OCI-LY1 (cell line): ENCODE measurements at regions not wholly inside any gene's neighbourhood (a gene's known extent, or its start where the extent isn't known, plus 50 kb on each side); places are given as distances from the start of the nearest gene placed in this dataset.

Source experiments
- H2AFZ ChIP-seq: fragments of 200-600 bp; sonication (generic), shearing (Covaris generic); 2 replicates; pipeline ENCODE4 v1.6.0; 2014; ENCODE audit warnings: antibody characterized with exemption, mild to moderate bottlenecking, low read length
- H3F3A ChIP-seq: fragments of 200-600 bp; sonication (generic), shearing (Covaris generic); 2 replicates; pipeline ENCODE4 v1.6.0; 2014; ENCODE audit warnings: mild to moderate bottlenecking, antibody characterized with exemption, low read length, moderate library complexity; ENCODE audit not compliant: insufficient read depth
- H3K27ac ChIP-seq: fragments of 200-600 bp; sonication (generic); 2 replicates; pipeline ENCODE4 v1.5.1; 2014; ENCODE audit warnings: low read length, mixed run types, mild to moderate bottlenecking, low read depth; ENCODE audit not compliant: poor library complexity, severe bottlenecking
- H3K27me3 ChIP-seq: fragments of 200-600 bp; sonication (generic); 2 replicates; pipeline ENCODE4 v1.6.0; 2014; ENCODE audit warnings: antibody characterized with exemption, mild to moderate bottlenecking, low read length, moderate library complexity; ENCODE audit not compliant: insufficient read depth
- H3K36me3 ChIP-seq: fragments of 200-600 bp; sonication (generic); 2 replicates; pipeline ENCODE4 v1.6.1; 2014; ENCODE audit warnings: mild to moderate bottlenecking, antibody characterized with exemption, low read length, moderate library complexity, mixed read lengths; ENCODE audit not compliant: insufficient read depth
- H3K4me1 ChIP-seq: fragments of 200-600 bp; sonication (generic); 2 replicates; pipeline ENCODE4 v1.5.1; 2014; ENCODE audit warnings: mild to moderate bottlenecking, low read length, moderate library complexity; ENCODE audit not compliant: insufficient read depth, severe bottlenecking
- H3K4me2 ChIP-seq: fragments of 200-600 bp; sonication (generic), shearing (Covaris generic); 2 replicates; pipeline ENCODE4 v1.6.1; 2014; ENCODE audit warnings: low read length
- H3K4me3 ChIP-seq: fragments of 200-600 bp; sonication (generic); 2 replicates; pipeline ENCODE4 v1.5.1; 2014; ENCODE audit warnings: low read length, low read depth, mild to moderate bottlenecking, mixed read lengths; ENCODE audit not compliant: poor library complexity, severe bottlenecking
- H3K79me2 ChIP-seq: fragments of 200-600 bp; shearing (Covaris generic); 2 replicates; pipeline ENCODE4 v1.6.1; 2016; ENCODE audit warnings: mixed run types, low read length, mixed read lengths; ENCODE audit not compliant: insufficient read depth
- H3K9ac ChIP-seq: fragments of 200-600 bp; sonication (generic), shearing (Covaris generic); 2 replicates; pipeline ENCODE4 v1.6.1; 2014; ENCODE audit warnings: mild to moderate bottlenecking, low read length, mixed read lengths
- H3K9me2 ChIP-seq: fragments of 200-600 bp; sonication (generic), shearing (Covaris generic); 2 replicates; pipeline ENCODE4 v1.6.1; 2014; ENCODE audit warnings: low read depth, mild to moderate bottlenecking, low read length, mixed read lengths
- H3K9me3 ChIP-seq: fragments of 200-600 bp; shearing (Covaris generic); 2 replicates; pipeline ENCODE4 v1.6.1; 2014; ENCODE audit warnings: low read length, mixed read lengths
- H4K20me1 ChIP-seq: fragments of 200-600 bp; sonication (generic), shearing (Covaris generic); 2 replicates; pipeline ENCODE4 v1.6.0; 2016; ENCODE audit warnings: mild to moderate bottlenecking, low read length; ENCODE audit not compliant: insufficient read depth
- EZH2 ChIP-seq: fragments of 200-600 bp; sonication (generic), shearing (Covaris generic); IDR thresholded peaks from 2 replicates; pipeline ENCODE4 v1.8.0; 2017; ENCODE audit warnings: borderline replicate concordance, mixed run types, mild to moderate bottlenecking, antibody characterized with exemption, low read length, moderate library complexity, mixed read lengths
- TF ChIP-seq, protein P1 (sequence below): fragments of 200-600 bp; sonication (generic), shearing (Covaris generic); IDR thresholded peaks from 2 replicates; pipeline ENCODE4 v1.5.1; 2017; ENCODE audit warnings: mild to moderate bottlenecking, antibody characterized with exemption, low read length, moderate library complexity, mixed read lengths

DNA sequence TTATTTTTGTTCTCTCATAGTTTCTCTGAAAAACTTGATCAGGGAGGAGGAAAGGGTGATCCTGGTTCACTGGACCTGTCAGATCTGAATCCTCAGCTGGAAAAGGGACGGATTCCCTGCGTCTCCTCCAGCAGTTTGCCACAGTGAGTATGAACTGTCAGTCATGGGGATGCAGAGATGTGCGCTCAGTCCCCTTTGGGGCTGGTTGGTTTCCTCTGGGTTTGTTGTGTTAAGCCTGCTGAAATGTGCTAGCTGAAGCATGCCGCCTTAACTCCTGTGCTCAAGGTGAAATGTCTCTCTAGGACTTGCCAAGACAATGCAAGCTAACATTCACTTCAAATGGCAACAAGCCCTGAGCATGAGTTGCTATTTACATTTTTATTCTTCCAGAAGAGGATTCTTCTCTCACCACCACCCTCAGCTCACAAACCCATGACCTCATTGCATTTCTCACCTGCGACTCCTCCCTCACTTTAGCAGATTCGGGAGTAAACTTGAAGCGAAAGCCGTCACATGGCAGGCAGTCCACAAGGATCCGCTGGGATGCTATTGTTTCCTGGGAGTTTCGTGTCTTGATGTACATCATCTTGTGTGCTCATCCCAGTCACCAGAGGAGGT lies 192.9 kb upstream of the FZD8 start:
- Histone ChIP-seq H3K4me1 (no peaks in the 10 kb centered on the region), H3F3A (no peaks in the 10 kb centered on the region)
- no peak for TF ChIP-seq EZH2
- TF ChIP-seq, protein P1, sequence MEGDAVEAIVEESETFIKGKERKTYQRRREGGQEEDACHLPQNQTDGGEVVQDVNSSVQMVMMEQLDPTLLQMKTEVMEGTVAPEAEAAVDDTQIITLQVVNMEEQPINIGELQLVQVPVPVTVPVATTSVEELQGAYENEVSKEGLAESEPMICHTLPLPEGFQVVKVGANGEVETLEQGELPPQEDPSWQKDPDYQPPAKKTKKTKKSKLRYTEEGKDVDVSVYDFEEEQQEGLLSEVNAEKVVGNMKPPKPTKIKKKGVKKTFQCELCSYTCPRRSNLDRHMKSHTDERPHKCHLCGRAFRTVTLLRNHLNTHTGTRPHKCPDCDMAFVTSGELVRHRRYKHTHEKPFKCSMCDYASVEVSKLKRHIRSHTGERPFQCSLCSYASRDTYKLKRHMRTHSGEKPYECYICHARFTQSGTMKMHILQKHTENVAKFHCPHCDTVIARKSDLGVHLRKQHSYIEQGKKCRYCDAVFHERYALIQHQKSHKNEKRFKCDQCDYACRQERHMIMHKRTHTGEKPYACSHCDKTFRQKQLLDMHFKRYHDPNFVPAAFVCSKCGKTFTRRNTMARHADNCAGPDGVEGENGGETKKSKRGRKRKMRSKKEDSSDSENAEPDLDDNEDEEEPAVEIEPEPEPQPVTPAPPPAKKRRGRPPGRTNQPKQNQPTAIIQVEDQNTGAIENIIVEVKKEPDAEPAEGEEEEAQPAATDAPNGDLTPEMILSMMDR = no peak

DNA sequence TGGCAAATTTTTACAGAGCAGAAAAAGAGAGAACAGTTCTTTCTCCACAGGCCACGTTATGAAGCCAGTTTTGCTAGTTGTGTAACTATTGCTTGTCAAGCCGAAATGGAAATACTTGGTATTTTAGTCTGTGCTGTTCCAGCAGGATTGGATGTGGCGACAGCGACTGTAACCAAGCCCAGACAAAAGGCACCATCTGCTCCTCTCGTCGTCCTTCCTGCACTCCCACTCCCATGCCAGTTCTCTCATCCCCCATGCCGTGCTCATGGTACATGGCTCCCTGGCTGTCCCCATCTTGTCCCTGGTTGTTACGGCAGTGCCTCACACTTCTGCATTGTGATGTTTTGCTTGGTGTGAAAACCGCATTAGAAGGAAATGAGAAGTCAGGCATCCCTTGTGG lies 185.7 kb upstream of the FZD8 start:
- Histone ChIP-seq H3K4me2 (no peak overlapping the region), H3K9ac (no peak overlapping the region), H3K36me3 (no peaks in the 10 kb centered on the region), H3K27ac (no peak overlapping the region), H3K4me3 (no peak overlapping the region), H3K79me2 (no peaks in the 10 kb centered on the region), H3K9me3 (no peaks in the 10 kb centered on the region), H3F3A (no peaks in the 10 kb centered on the region), H3K4me1 (peaks cover 2% of the 10 kb centered on the region), H3K9me2 (no peaks in the 10 kb centered on the region), H3K27me3 (no peaks in the 10 kb centered on the region), H2AFZ (no peak overlapping the region), H4K20me1 (no peaks in the 10 kb centered on the region)
- no peak for TF ChIP-seq EZH2
- TF ChIP-seq, protein P1 = no peak

More for the DNA sequence above, 192.9 kb upstream of the FZD8 start:
- no peaks in the 10 kb centered on the region for H3K79me2 ChIP-seq
- no peaks in the 10 kb centered on the region for H3K9me3 ChIP-seq
- no peak overlapping the region for H3K9ac ChIP-seq
- no peak overlapping the region for H3K4me3 ChIP-seq
- H3K36me3 ChIP-seq = no peaks in the 10 kb centered on the region
- no peak overlapping the region for H3K4me2 ChIP-seq
- no peaks in the 10 kb centered on the region for H4K20me1 ChIP-seq
- H3K27me3 ChIP-seq = no peaks in the 10 kb centered on the region
- no peaks in the 10 kb centered on the region for H3K9me2 ChIP-seq
- H3K27ac ChIP-seq = no peak overlapping the region
- no peak overlapping the region for H2AFZ ChIP-seq

DNA sequence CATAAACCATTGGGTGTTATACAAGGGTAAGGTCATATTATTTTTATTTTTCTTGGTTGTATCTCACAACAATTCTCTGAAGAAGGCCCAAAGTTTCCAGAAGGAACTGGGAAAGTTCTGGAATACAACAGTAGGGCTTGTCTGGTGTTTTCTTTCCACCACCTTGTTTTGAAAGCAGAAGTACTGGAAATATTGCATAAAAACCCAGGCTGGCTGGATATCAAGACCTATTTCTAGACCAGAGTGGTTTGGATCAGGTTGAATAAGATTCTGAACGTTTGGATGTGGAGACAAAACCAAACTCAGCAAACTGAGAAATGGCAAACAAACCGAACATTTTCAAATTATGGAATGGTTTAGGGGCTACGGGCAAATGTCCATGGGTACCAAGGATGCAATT lies 182.6 kb upstream of the FZD8 start:
- Histone ChIP-seq H2AFZ (no peak overlapping the region), H3K79me2 (no peaks in the 10 kb centered on the region), H3K27ac (no peak overlapping the region), H3K36me3 (no peaks in the 10 kb centered on the region), H3F3A (no peaks in the 10 kb centered on the region), H4K20me1 (no peaks in the 10 kb centered on the region), H3K4me1 (peaks cover 28% of the 10 kb centered on the region), H3K9me2 (no peaks in the 10 kb centered on the region), H3K9me3 (no peaks in the 10 kb centered on the region), H3K9ac (no peak overlapping the region), H3K4me2 (no peak overlapping the region), H3K27me3 (no peaks in the 10 kb centered on the region), H3K4me3 (no peak overlapping the region)
- TF ChIP-seq, protein P1 = no peak
- no peak for TF ChIP-seq EZH2
